DMS53 (cell line): ENCODE measurements at regions not wholly inside any gene's neighbourhood (a gene's known extent, or its start where the extent isn't known, plus 50 kb on each side); places are given as distances from the start of the nearest gene placed in this dataset.

Experiments
- DNase-seq: peaks from one replicate; lab custom pipeline; 2025; lab: John Stamatoyannopoulos, UW

GRCh38 chr2:188720811-188721605 lies 253.2 kb upstream of the COL3A1 start:
- DNase-seq, result no peak

- DNase-seq, result no peak
Observed at GRCh38 chr2:188721784-188722183, 252.4 kb upstream of the COL3A1 start.

GRCh38 chr2:188725746-188726360 lies 248.3 kb upstream of the COL3A1 start:
- no peak for DNase-seq

- DNase-seq, result no peak
Observed at GRCh38 chr2:188726626-188727247, 247.4 kb upstream of the COL3A1 start.

- DNase-seq, result no peak
Observed at GRCh38 chr2:188727846-188728245, 246.3 kb upstream of the COL3A1 start.

- DNase-seq, result no peak
Observed at GRCh38 chr2:188734691-188735090, 239.5 kb upstream of the COL3A1 start.

GRCh38 chr2:188746727-188747126 lies 227.4 kb upstream of the COL3A1 start:
- no peak for DNase-seq

GRCh38 chr2:188751816-188752215 lies 222.4 kb upstream of the COL3A1 start:
- DNase-seq, result no peak

- no peak for DNase-seq
Observed at GRCh38 chr2:188752311-188752710, 221.9 kb upstream of the COL3A1 start.

- DNase-seq, result no peak
Observed at GRCh38 chr2:188762151-188762550, 212.0 kb upstream of the COL3A1 start.

GRCh38 chr2:188765522-188766470 lies 208.4 kb upstream of the COL3A1 start:
- DNase-seq, result peak; percentile 57

- no peak for DNase-seq
Observed at GRCh38 chr2:188766471-188766856, 207.7 kb upstream of the COL3A1 start.

GRCh38 chr2:188767176-188767575 lies 207.0 kb upstream of the COL3A1 start:
- no peak for DNase-seq

GRCh38 chr2:188770296-188770695 lies 203.9 kb upstream of the COL3A1 start:
- DNase-seq, result no peak

- DNase-seq, result peak; percentile 84
Observed at GRCh38 chr2:188773075-188773474, 201.1 kb upstream of the COL3A1 start.

GRCh38 chr2:188776634-188777033 lies 197.5 kb upstream of the COL3A1 start:
- no peak for DNase-seq

GRCh38 chr2:188784269-188784762 lies 189.9 kb upstream of the COL3A1 start:
- no peak for DNase-seq

GRCh38 chr2:188785061-188785460 lies 189.1 kb upstream of the COL3A1 start:
- no peak for DNase-seq

- no peak for DNase-seq
Observed at GRCh38 chr2:188785490-188785889, 188.7 kb upstream of the COL3A1 start.

- DNase-seq, result no peak
Observed at GRCh38 chr2:188786368-188786841, 187.8 kb upstream of the COL3A1 start.

GRCh38 chr2:188787021-188787657 lies 187.0 kb upstream of the COL3A1 start:
- DNase-seq, result peak; percentile 6
